ENCODE measurements at regions not wholly inside any gene's neighbourhood (a gene's known extent, or its start where the extent isn't known, plus 50 kb on each side); places are given as distances from the start of the nearest gene placed in this dataset.

GRCh38 chr9:90023861-90024260 is 419.0 kb downstream of the GADD45G start:
- H3K4me3 ChIP-seq (ENCODE audit: low read depth, low read length), result no peak overlapping the region
- no peak for TF ChIP-seq CTCF (IDR thresholded peaks at IDR 0.05; ENCODE audit: insufficient read depth, low read depth, low read length, missing control alignments)
- no peak for DNase-seq (ENCODE audit: low read depth)

- no peak for DNase-seq (ENCODE audit: low read depth)
- no peak overlapping the region for H3K4me3 ChIP-seq (ENCODE audit: low read depth, low read length)
- no peak for TF ChIP-seq CTCF (IDR thresholded peaks at IDR 0.05; ENCODE audit: insufficient read depth, low read depth, low read length, missing control alignments)
Measured at GRCh38 chr9:90024409-90024808, 419.6 kb downstream of the GADD45G start.

GRCh38 chr9:90024823-90025222 is 420.0 kb downstream of the GADD45G start:
- no peak for DNase-seq (ENCODE audit: low read depth)
- no peak overlapping the region for H3K4me3 ChIP-seq (ENCODE audit: low read depth, low read length)
- no peak for TF ChIP-seq CTCF (IDR thresholded peaks at IDR 0.05; ENCODE audit: insufficient read depth, low read depth, low read length, missing control alignments)

- no peak for DNase-seq (ENCODE audit: low read depth)
- no peak overlapping the region for H3K4me3 ChIP-seq (ENCODE audit: low read depth, low read length)
- no peak for TF ChIP-seq CTCF (IDR thresholded peaks at IDR 0.05; ENCODE audit: insufficient read depth, low read depth, low read length, missing control alignments)
Measured at GRCh38 chr9:90025816-90026215, 421.0 kb downstream of the GADD45G start.

- no peak for DNase-seq (ENCODE audit: low read depth)
- no peak for TF ChIP-seq CTCF (IDR thresholded peaks at IDR 0.05; ENCODE audit: insufficient read depth, low read depth, low read length, missing control alignments)
- H3K4me3 ChIP-seq (ENCODE audit: low read depth, low read length), result no peak overlapping the region
Measured at GRCh38 chr9:90027296-90027790, 422.5 kb downstream of the GADD45G start.

GRCh38 chr9:90029386-90029785 is 424.6 kb downstream of the GADD45G start:
- no peak overlapping the region for H3K4me3 ChIP-seq (ENCODE audit: low read depth, low read length)
- no peak for DNase-seq (ENCODE audit: low read depth)
- TF ChIP-seq CTCF (IDR thresholded peaks at IDR 0.05; ENCODE audit: insufficient read depth, low read depth, low read length, missing control alignments), result no peak

- DNase-seq (ENCODE audit: low read depth), result no peak
- no peak for TF ChIP-seq CTCF (IDR thresholded peaks at IDR 0.05; ENCODE audit: insufficient read depth, low read depth, low read length, missing control alignments)
- H3K4me3 ChIP-seq (ENCODE audit: low read depth, low read length), result no peak overlapping the region
Measured at GRCh38 chr9:90029996-90030395, 425.2 kb downstream of the GADD45G start.

Measured in GM12865 (cell line).